ENCODE measurements at regions not wholly inside any gene's neighbourhood (a gene's known extent, or its start where the extent isn't known, plus 50 kb on each side); places are given as distances from the start of the nearest gene placed in this dataset.

DNA sequence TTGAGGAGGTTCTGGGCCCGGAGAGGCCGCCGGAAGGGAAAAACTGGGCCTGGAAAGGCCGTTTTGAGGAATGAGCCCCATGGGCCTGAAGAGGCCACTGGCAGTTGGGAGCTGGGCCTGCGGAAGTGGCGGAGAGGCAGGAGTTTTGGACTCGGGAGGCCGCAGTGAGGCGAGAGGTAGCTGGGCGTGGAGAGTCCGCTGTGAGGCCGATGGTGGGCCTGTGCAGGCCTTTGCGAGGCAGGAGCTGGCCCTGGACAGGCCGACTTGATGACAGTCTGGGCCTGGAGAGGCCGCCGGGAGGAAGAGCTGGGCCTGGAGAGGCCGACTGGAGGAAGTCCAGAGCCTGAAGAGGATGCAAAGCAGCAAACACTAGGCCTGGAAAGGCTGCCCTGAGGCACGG is 259.0 kb upstream of the NUPR2 start:
- no peak for TF ChIP-seq POLR2AphosphoS5 (IDR thresholded peaks at IDR 0.05)
- TF ChIP-seq POLR2A (IDR thresholded peaks at IDR 0.05; ENCODE audit: low read depth): no peak
- TF ChIP-seq, protein P1, sequence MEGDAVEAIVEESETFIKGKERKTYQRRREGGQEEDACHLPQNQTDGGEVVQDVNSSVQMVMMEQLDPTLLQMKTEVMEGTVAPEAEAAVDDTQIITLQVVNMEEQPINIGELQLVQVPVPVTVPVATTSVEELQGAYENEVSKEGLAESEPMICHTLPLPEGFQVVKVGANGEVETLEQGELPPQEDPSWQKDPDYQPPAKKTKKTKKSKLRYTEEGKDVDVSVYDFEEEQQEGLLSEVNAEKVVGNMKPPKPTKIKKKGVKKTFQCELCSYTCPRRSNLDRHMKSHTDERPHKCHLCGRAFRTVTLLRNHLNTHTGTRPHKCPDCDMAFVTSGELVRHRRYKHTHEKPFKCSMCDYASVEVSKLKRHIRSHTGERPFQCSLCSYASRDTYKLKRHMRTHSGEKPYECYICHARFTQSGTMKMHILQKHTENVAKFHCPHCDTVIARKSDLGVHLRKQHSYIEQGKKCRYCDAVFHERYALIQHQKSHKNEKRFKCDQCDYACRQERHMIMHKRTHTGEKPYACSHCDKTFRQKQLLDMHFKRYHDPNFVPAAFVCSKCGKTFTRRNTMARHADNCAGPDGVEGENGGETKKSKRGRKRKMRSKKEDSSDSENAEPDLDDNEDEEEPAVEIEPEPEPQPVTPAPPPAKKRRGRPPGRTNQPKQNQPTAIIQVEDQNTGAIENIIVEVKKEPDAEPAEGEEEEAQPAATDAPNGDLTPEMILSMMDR (IDR thresholded peaks at IDR 0.05): no peak
- TF ChIP-seq EP300 (IDR thresholded peaks at IDR 0.05): no peak

Data from esophagus muscularis mucosa (tissue), 4 donors.